CD4-positive, alpha-beta T cell (primary cell): ENCODE measurements at regions not wholly inside any gene's neighbourhood (a gene's known extent, or its start where the extent isn't known, plus 50 kb on each side); places are given as distances from the start of the nearest gene placed in this dataset.
"Not testable (repeated sequence)": the region's sequence is repeated elsewhere in the genome, so short reads cannot be mapped to it uniquely, and the experiment has no call there.

Experiments used
- ATAC-seq: fragments of 200-7000 bp; cut with Tn5 transposase; one replicate; pipeline ENCODE4 v1.10.0; 2022; ENCODE audit warnings: mild to moderate bottlenecking; ENCODE audit not compliant: poor library complexity
- CTCF ChIA-PET: fragments of 350-600 bp; sonication (Branson Sonifier 250); formaldehyde crosslinking; loops from one replicate; lab custom pipeline; 2021; ENCODE audit warnings: antibody characterized with exemption, inconsistent platforms; lab: Charles Lee
- POLR2A ChIA-PET: fragments of 350-600 bp; sonication (Branson Sonifier 250); formaldehyde crosslinking; loops from one replicate; lab custom pipeline; 2021; ENCODE audit warnings: antibody characterized with exemption, inconsistent platforms; lab: Charles Lee
- DNase-seq, 14 experiments: peaks; one replicate each; pipeline ENCODE4 v3.0.0-alpha.2; 2013 to 2020; ENCODE audit warnings: mixed read lengths in 2 of 14
- H3K27ac ChIP-seq, 2 donors: one replicate each; pipeline versions ENCODE4 v1.5.1 to v1.7.0; 2013; ENCODE audit warnings: low read length in 2 of 2, low read depth in 1 of 2, mild to moderate bottlenecking in 1 of 2
- H3K27me3 ChIP-seq, 2 experiments: 1 replicate in 1 of 2; 2 replicates in 1 of 2; pipeline versions ENCODE4 v1.6.1 to v1.7.0; 2013; ENCODE audit warnings: low read length in 2 of 2, control low read depth in 1 of 2, mild to moderate bottlenecking in 1 of 2, moderate library complexity in 1 of 2; ENCODE audit not compliant: insufficient read depth in 2 of 2, control insufficient read depth in 1 of 2
- H3K36me3 ChIP-seq: one replicate; pipeline ENCODE4 v1.6.1; 2013; ENCODE audit warnings: low read length, control low read depth; ENCODE audit not compliant: insufficient read depth
- H3K4me1 ChIP-seq: one replicate; pipeline ENCODE4 v1.6.1; 2013; ENCODE audit warnings: low read length, control low read depth; ENCODE audit not compliant: insufficient read depth
- H3K4me3 ChIP-seq: one replicate; pipeline ENCODE4 v1.5.1; 2013; ENCODE audit warnings: mild to moderate bottlenecking, low read length, moderate library complexity
- H3K9me3 ChIP-seq, 2 experiments: 1 replicate in 1 of 2; 2 replicates in 1 of 2; pipeline versions ENCODE4 v1.6.1 to v1.7.0; 2013; ENCODE audit warnings: low read length in 2 of 2, mild to moderate bottlenecking in 2 of 2, control low read depth in 1 of 2, moderate library complexity in 1 of 2; ENCODE audit not compliant: control insufficient read depth in 1 of 2, insufficient read depth in 1 of 2
- H3K27ac Mint-ChIP-seq: one replicate; pipeline ENCODE4 v1.8.0; 2020; ENCODE audit warnings: mixed read lengths
- H3K27me3 Mint-ChIP-seq: one replicate; pipeline ENCODE4 v1.8.0; 2021; ENCODE audit warnings: mixed read lengths
- H3K36me3 Mint-ChIP-seq: one replicate; pipeline ENCODE4 v1.8.0; 2021; ENCODE audit warnings: low read depth, mixed read lengths
- H3K4me1 Mint-ChIP-seq: one replicate; pipeline ENCODE4 v1.8.0; 2021; ENCODE audit warnings: low read depth, mixed read lengths
- H3K4me3 Mint-ChIP-seq: one replicate; pipeline ENCODE4 v1.8.0; 2020; ENCODE audit warnings: mild to moderate bottlenecking, mixed read lengths
- H3K9me3 Mint-ChIP-seq: one replicate; pipeline ENCODE4 v1.8.0; 2020; ENCODE audit warnings: mixed read lengths
- CTCF ChIP-seq: fragments of 200-600 bp; IDR thresholded peaks from one replicate; pipeline ENCODE4 v1.8.0; 2022; ENCODE audit warnings: antibody characterized with exemption, mild to moderate bottlenecking
- intact Hi-C, 2 experiments: fragments of 100-400 bp; cut with DNase I in 1 of 2; cut with micrococcal nuclease in 1 of 2; formaldehyde crosslinking; loops; one replicate each; pipeline versions ENCODE4 v1.15.1 to v1.9.0; 2023 to 2025; cut with DNase I, micrococcal nuclease

- ATAC-seq, POLR2A ChIA-PET, H3K27ac ChIP-seq, intact Hi-C loops, H3K36me3 ChIP-seq, CTCF ChIA-PET, H3K27me3 Mint-ChIP-seq, H3K9me3 Mint-ChIP-seq, H3K9me3 ChIP-seq, H3K27me3 ChIP-seq, H3K4me1 ChIP-seq, H3K4me1 Mint-ChIP-seq, H3K36me3 Mint-ChIP-seq, DNase-seq, H3K4me3 ChIP-seq, H3K4me3 Mint-ChIP-seq, H3K27ac Mint-ChIP-seq: not testable (repeated sequence)
These were observed 1154.7 kb downstream of the FOXD4L5 start for GRCh38 chr9:64130325-64130724.

- Mint-ChIP-seq H3K36me3 (no peaks in the 10 kb centered on the region), H3K4me1 (no peaks in the 10 kb centered on the region), H3K9me3 (peaks cover 2% of the 10 kb centered on the region), H3K4me3 (no peak overlapping the region), H3K27ac (no peak overlapping the region), H3K27me3 (no peaks in the 10 kb centered on the region)
- Histone ChIP-seq H3K27ac (no peak overlapping the region), H3K4me3 (no peak overlapping the region), H3K36me3 (no peaks in the 10 kb centered on the region), H3K4me1 (no peaks in the 10 kb centered on the region), H3K27me3 (no peaks in the 10 kb centered on the region), H3K9me3 (no peaks in the 10 kb centered on the region)
- no peak for TF ChIP-seq CTCF
- POLR2A ChIA-PET: no interaction called here
- intact Hi-C loops: no loop called here
- DNase-seq (no peak), ATAC-seq (no peak)
- CTCF ChIA-PET: no interaction called here
These were observed 1156.4 kb downstream of the FOXD4L5 start for GRCh38 chr9:64128572-64128971.

DNA sequence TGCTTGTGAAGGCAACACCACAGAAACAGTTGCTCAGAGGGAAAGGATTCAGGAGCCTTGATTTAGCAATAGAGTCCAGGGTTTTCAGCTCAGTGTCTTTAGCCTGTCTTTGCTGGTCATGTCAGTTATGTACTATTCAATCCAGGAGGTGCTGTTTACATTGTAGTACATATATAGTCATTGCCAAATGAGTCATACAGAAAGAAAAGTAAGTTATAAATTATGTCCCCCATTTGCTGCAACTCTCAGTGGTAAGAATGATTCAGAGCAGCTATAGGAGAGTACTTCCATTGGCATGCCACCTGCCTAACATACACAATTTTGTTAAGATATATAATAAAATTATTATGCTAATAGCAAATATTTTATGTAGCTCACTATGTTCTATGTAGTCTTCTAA is 1163.4 kb downstream of the FOXD4L5 start:
- H3K9me3 ChIP-seq, H3K27me3 ChIP-seq, CTCF ChIA-PET, DNase-seq, H3K4me3 Mint-ChIP-seq, intact Hi-C loops, H3K27ac Mint-ChIP-seq, POLR2A ChIA-PET, H3K4me1 ChIP-seq, H3K36me3 ChIP-seq, H3K36me3 Mint-ChIP-seq, H3K27me3 Mint-ChIP-seq, ATAC-seq, H3K4me1 Mint-ChIP-seq, H3K27ac ChIP-seq, H3K9me3 Mint-ChIP-seq, H3K4me3 ChIP-seq: not testable (repeated sequence)

- H3K9me3 ChIP-seq, H3K4me3 Mint-ChIP-seq, CTCF ChIA-PET, H3K4me1 ChIP-seq, H3K27me3 Mint-ChIP-seq, H3K27ac ChIP-seq, H3K27me3 ChIP-seq, H3K27ac Mint-ChIP-seq, ATAC-seq, H3K36me3 Mint-ChIP-seq, intact Hi-C loops, H3K4me3 ChIP-seq, POLR2A ChIA-PET, H3K9me3 Mint-ChIP-seq, H3K4me1 Mint-ChIP-seq, DNase-seq, H3K36me3 ChIP-seq: not testable (repeated sequence)
These were observed 1167.7 kb downstream of the FOXD4L5 start for GRCh38 chr9:64117329-64117728.

- H3K27ac Mint-ChIP-seq, H3K4me1 Mint-ChIP-seq, intact Hi-C loops, H3K9me3 ChIP-seq, CTCF ChIA-PET, H3K27me3 ChIP-seq, DNase-seq, POLR2A ChIA-PET, H3K4me3 Mint-ChIP-seq, H3K36me3 ChIP-seq, H3K9me3 Mint-ChIP-seq, H3K4me1 ChIP-seq, H3K4me3 ChIP-seq, ATAC-seq, H3K36me3 Mint-ChIP-seq, H3K27me3 Mint-ChIP-seq, H3K27ac ChIP-seq: not testable (repeated sequence)
These were observed 1177.1 kb downstream of the FOXD4L5 start for GRCh38 chr9:64107867-64108266.

DNA sequence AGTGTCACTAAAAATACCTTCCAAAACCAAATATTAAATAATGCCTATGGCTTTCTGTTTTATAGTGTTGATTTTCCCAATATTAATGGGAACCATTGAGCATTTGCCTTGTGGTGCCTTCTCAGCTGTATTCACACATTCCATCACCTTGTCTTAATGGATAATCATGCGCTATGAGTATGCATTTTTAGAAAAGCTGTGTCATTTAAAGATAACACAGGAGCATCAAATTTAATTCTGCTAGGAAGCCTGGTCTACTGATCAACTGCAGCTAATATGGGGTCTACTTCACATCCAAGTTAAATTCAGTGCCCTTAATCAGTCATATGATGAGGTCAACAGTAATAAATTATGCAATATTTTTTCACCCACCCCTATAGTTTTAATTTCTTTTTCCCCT is 1177.8 kb downstream of the FOXD4L5 start:
- H3K9me3 Mint-ChIP-seq, H3K36me3 Mint-ChIP-seq, H3K4me1 ChIP-seq, H3K27me3 Mint-ChIP-seq, H3K27ac ChIP-seq, H3K27me3 ChIP-seq, POLR2A ChIA-PET, H3K4me3 ChIP-seq, H3K4me1 Mint-ChIP-seq, H3K36me3 ChIP-seq, H3K9me3 ChIP-seq, DNase-seq, H3K27ac Mint-ChIP-seq, ATAC-seq, CTCF ChIA-PET, intact Hi-C loops, H3K4me3 Mint-ChIP-seq: not testable (repeated sequence)

GRCh38 chr9:64105193-64105592 is 1179.8 kb downstream of the FOXD4L5 start:
- H3K27ac ChIP-seq, intact Hi-C loops, H3K9me3 ChIP-seq, H3K27ac Mint-ChIP-seq, DNase-seq, H3K4me3 Mint-ChIP-seq, H3K4me1 Mint-ChIP-seq, H3K36me3 Mint-ChIP-seq, H3K4me1 ChIP-seq, H3K9me3 Mint-ChIP-seq, H3K27me3 Mint-ChIP-seq, CTCF ChIA-PET, H3K36me3 ChIP-seq, POLR2A ChIA-PET, ATAC-seq, H3K4me3 ChIP-seq, H3K27me3 ChIP-seq: not testable (repeated sequence)
